Suprapubic skin (tissue), 4 donors: ENCODE measurements at regions not wholly inside any gene's neighbourhood (a gene's known extent, or its start where the extent isn't known, plus 50 kb on each side); places are given as distances from the start of the nearest gene placed in this dataset.

Source experiments
- DNase-seq, 2 donors: peaks; one replicate each; pipeline ENCODE4 v3.0.0-alpha.2; 2019; ENCODE audit warnings: low spot score in 2 of 2
- H3K27ac ChIP-seq: fragments of 200-600 bp; sonication (generic); one replicate; pipeline ENCODE4 v1.5.1; 2019
- H3K27me3 ChIP-seq: fragments of 200-600 bp; sonication (generic); one replicate; pipeline ENCODE4 v1.5.1; 2019
- H3K36me3 ChIP-seq: fragments of 200-600 bp; sonication (generic); one replicate; pipeline ENCODE4 v1.5.1; 2019
- H3K4me1 ChIP-seq: fragments of 200-600 bp; sonication (generic); one replicate; pipeline ENCODE4 v1.5.1; 2019
- H3K4me3 ChIP-seq: fragments of 200-600 bp; sonication (generic); one replicate; pipeline ENCODE4 v1.5.1; 2019; ENCODE audit warnings: mild to moderate bottlenecking
- H3K9me3 ChIP-seq: fragments of 200-600 bp; sonication (generic); one replicate; pipeline ENCODE4 v1.5.1; 2019
- CTCF ChIP-seq, 2 donors: fragments of 200-600 bp in 1 of 2; fragments of 450-650 bp in 1 of 2; sonication (generic) in 1 of 2; IDR thresholded peaks; one replicate each; pipeline ENCODE4 v1.5.1; 2016 to 2019; ENCODE audit warnings: antibody characterized with exemption in 2 of 2, mild to moderate bottlenecking in 1 of 2, moderate library complexity in 1 of 2
- EP300 ChIP-seq: sonication (generic); formaldehyde crosslinking; IDR thresholded peaks from one replicate; pipeline ENCODE4 v1.6.1; 2017; ENCODE audit warnings: antibody characterized with exemption
- POLR2A ChIP-seq, 2 donors: fragments of 450-650 bp; IDR thresholded peaks; one replicate each; pipeline ENCODE4 v1.6.1; 2017; ENCODE audit warnings: antibody characterized with exemption in 2 of 2, mild to moderate bottlenecking in 2 of 2, moderate library complexity in 2 of 2
- POLR2AphosphoS5 ChIP-seq, 3 donors: sonication (generic); formaldehyde crosslinking; IDR thresholded peaks; one replicate each; pipeline ENCODE4 v1.6.1; 2017; ENCODE audit warnings: antibody characterized with exemption in 3 of 3
- WGBS: methylation state at CpG from one replicate; pipeline ENCODE4 v1.1.5; 2018; 5-methylcytosine and 5-hydroxymethylcytosine counted together

DNA sequence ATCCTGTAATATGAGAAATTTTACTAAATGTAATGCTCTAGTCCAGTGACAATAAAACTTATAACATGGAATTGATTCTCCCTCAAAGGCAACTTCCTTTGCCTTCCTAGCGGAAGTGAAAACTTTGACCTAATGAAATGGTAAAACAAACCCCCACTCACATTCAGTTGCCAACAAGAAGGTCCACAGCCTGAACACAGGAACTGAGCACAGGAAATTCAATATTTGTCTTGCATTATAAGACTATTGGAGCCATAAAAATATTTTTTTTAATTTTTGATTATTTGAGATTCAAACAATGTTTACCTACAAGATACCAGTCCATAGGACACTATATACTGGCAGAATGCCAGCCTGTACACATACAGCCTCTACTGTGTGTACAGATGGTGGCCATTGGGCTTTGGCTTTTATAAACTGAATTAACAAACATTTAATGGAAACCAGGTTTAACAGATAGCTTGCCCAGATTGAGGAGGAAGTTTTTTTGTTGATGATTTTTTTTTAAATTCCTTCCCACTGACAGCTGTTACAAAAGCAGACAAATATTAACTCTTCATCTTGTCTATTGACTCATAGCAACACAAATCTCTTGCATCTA, 481.5 kb upstream of the JAG1 start:
- DNase-seq = no peak
- 43% methylated on average over 1 of the region's 1 CpG for WGBS
- Histone ChIP-seq H3K27ac (no peak overlapping the region), H3K9me3 (no peaks in the 10 kb centered on the region), H3K4me3 (no peak overlapping the region), H3K36me3 (no peaks in the 10 kb centered on the region), H3K4me1 (peaks cover 28% of the 10 kb centered on the region), H3K27me3 (no peaks in the 10 kb centered on the region)
- TF ChIP-seq POLR2AphosphoS5 (IDR thresholded peaks at IDR 0.05) (no peak), CTCF (IDR thresholded peaks at IDR 0.05) (no peak), EP300 (no peak), POLR2A (IDR thresholded peaks at IDR 0.05) (no peak)

- TF ChIP-seq POLR2AphosphoS5 (IDR thresholded peaks at IDR 0.05) (no peak), POLR2A (IDR thresholded peaks at IDR 0.05) (no peak), EP300 (no peak), CTCF (IDR thresholded peaks at IDR 0.05) (no peak)
- WGBS = 71% methylated on average over 3 of the region's 3 CpGs
- no peaks in the 10 kb centered on the region for H3K36me3 ChIP-seq
- H3K27ac ChIP-seq = no peak overlapping the region
- H3K27me3 ChIP-seq = no peaks in the 10 kb centered on the region
- no peak for DNase-seq
- H3K4me1 ChIP-seq = peaks cover 31% of the 10 kb centered on the region
- H3K4me3 ChIP-seq = no peak overlapping the region
- no peaks in the 10 kb centered on the region for H3K9me3 ChIP-seq
Measured at GRCh38 chr20:11156922-11157321, 483.1 kb upstream of the JAG1 start.

- 54% methylated on average over 2 of the region's 2 CpGs for WGBS
- Histone ChIP-seq H3K4me1 (peaks cover 31% of the 10 kb centered on the region), H3K27me3 (no peaks in the 10 kb centered on the region), H3K27ac (peak overlapping the region; percentile 52), H3K9me3 (no peaks in the 10 kb centered on the region), H3K36me3 (no peaks in the 10 kb centered on the region), H3K4me3 (no peak overlapping the region)
- DNase-seq = no peak
- no peak for TF ChIP-seq EP300
- no peak for TF ChIP-seq CTCF (IDR thresholded peaks at IDR 0.05)
- no peak for TF ChIP-seq POLR2AphosphoS5 (IDR thresholded peaks at IDR 0.05)
Measured at GRCh38 chr20:11158146-11158545, 484.3 kb upstream of the JAG1 start.

- Histone ChIP-seq H3K36me3 (no peaks in the 10 kb centered on the region), H3K4me3 (no peak overlapping the region), H3K27ac (peak overlapping the region; percentile 52), H3K4me1 (peaks cover 31% of the 10 kb centered on the region), H3K27me3 (no peaks in the 10 kb centered on the region), H3K9me3 (no peaks in the 10 kb centered on the region)
- no peak for DNase-seq
- TF ChIP-seq POLR2AphosphoS5 (IDR thresholded peaks at IDR 0.05) (no peak), CTCF (IDR thresholded peaks at IDR 0.05) (no peak), EP300 (no peak), POLR2A (IDR thresholded peaks at IDR 0.05) (no peak)
- WGBS = 65% methylated on average over 2 of the region's 2 CpGs
Measured at GRCh38 chr20:11158589-11158988, 484.8 kb upstream of the JAG1 start.

- Histone ChIP-seq H3K27me3 (no peaks in the 10 kb centered on the region), H3K4me1 (peaks cover 31% of the 10 kb centered on the region), H3K4me3 (no peak overlapping the region), H3K36me3 (no peaks in the 10 kb centered on the region), H3K27ac (peak overlapping the region; percentile 52), H3K9me3 (no peaks in the 10 kb centered on the region)
- 12% methylated on average over 6 of the region's 6 CpGs for whole genome bisulfite sequencing
- no peak for DNase-seq
- TF ChIP-seq CTCF (IDR thresholded peaks at IDR 0.05) (no peak), POLR2AphosphoS5 (IDR thresholded peaks at IDR 0.05) (no peak), POLR2A (IDR thresholded peaks at IDR 0.05) (no peak), EP300 (no peak)
Measured at GRCh38 chr20:11159728-11160127, 485.9 kb upstream of the JAG1 start.
